ENCODE measurements at regions not wholly inside any gene's neighbourhood (a gene's known extent, or its start where the extent isn't known, plus 50 kb on each side); places are given as distances from the start of the nearest gene placed in this dataset.

DNA sequence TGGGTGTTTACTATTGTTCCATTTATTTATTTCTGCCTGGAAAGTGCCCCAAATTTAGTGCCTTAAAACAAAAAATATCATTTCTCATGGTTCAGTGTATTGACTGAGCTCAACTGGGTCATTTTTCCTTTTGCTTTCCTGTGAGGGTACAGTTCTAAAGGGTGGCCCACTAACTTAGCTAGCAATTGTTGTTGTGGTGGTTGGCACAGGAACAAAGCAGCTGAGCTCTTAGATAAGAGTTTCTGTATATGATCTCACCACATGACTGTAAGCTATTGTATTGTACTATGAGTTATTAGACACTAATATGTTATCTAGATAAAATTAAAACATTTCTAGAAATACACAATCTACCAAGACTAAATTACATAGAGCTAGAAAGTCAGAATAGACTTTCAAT, 1283.7 kb downstream of the OTOL1 start:
- no peaks in the 10 kb centered on the region for H3K27me3 ChIP-seq
- no peaks in the 10 kb centered on the region for H3K9me3 ChIP-seq (ENCODE audit: low read depth)
- H3K36me3 ChIP-seq, result no peaks in the 10 kb centered on the region
- H3K4me3 ChIP-seq, result no peak overlapping the region
- TF ChIP-seq, protein P1, sequence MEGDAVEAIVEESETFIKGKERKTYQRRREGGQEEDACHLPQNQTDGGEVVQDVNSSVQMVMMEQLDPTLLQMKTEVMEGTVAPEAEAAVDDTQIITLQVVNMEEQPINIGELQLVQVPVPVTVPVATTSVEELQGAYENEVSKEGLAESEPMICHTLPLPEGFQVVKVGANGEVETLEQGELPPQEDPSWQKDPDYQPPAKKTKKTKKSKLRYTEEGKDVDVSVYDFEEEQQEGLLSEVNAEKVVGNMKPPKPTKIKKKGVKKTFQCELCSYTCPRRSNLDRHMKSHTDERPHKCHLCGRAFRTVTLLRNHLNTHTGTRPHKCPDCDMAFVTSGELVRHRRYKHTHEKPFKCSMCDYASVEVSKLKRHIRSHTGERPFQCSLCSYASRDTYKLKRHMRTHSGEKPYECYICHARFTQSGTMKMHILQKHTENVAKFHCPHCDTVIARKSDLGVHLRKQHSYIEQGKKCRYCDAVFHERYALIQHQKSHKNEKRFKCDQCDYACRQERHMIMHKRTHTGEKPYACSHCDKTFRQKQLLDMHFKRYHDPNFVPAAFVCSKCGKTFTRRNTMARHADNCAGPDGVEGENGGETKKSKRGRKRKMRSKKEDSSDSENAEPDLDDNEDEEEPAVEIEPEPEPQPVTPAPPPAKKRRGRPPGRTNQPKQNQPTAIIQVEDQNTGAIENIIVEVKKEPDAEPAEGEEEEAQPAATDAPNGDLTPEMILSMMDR (IDR thresholded peaks at IDR 0.05), result no peak
- TF ChIP-seq EZH2phosphoT487 (IDR thresholded peaks at IDR 0.05) (no peak), EZH2 (IDR thresholded peaks at IDR 0.05) (no peak)
- no peaks in the 10 kb centered on the region for H3K4me1 ChIP-seq
- no peaks in the 10 kb centered on the region for H3F3A ChIP-seq (ENCODE audit: low read depth)
- H3K79me2 ChIP-seq (ENCODE audit: low read depth), result no peaks in the 10 kb centered on the region
- Mint-ChIP-seq H3K27ac (no peak overlapping the region), H3K36me3 (no peaks in the 10 kb centered on the region), H3K4me3 (no peak overlapping the region), H3K27me3 (ENCODE audit: insufficient read depth, low read depth) (no peaks in the 10 kb centered on the region), H3K9me3 (no peaks in the 10 kb centered on the region), H3K4me1 (no peaks in the 10 kb centered on the region)
- H3K4me2 ChIP-seq, result no peak overlapping the region
- H2AFZ ChIP-seq (replicated peaks), result no peak overlapping the region
- H3K9ac ChIP-seq, result no peak overlapping the region
- H3K27ac ChIP-seq, result no peak overlapping the region
- DNase-seq (ENCODE audit: low spot score), result no peak
- no peaks in the 10 kb centered on the region for H4K20me1 ChIP-seq (ENCODE audit: low read depth)

DNA sequence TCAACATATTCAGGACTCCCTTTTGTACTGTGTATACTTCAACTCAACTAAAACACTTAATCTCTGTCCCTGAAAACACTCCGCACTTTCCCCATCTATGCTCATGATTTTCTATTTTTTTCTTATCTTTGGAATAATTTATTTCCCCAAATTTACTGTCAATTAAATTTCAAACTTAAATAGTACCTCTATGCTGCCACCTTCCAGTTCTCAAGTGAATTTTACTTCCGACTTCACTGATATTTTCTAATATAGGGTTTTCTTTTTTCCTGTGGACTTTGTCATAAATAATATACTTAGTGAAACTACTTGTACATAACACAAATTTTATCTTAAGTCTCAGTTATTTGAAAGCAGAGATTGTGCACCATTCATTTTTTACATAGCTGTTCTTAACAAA, 1303.3 kb downstream of the OTOL1 start:
- Mint-ChIP-seq H3K4me3 (no peak overlapping the region), H3K4me1 (no peaks in the 10 kb centered on the region), H3K36me3 (no peaks in the 10 kb centered on the region), H3K27me3 (ENCODE audit: insufficient read depth, low read depth) (no peaks in the 10 kb centered on the region), H3K9me3 (no peaks in the 10 kb centered on the region), H3K27ac (no peak overlapping the region)
- Histone ChIP-seq H3K27ac (no peak overlapping the region), H2AFZ (replicated peaks) (no peak overlapping the region), H3K4me3 (no peak overlapping the region), H3K27me3 (no peaks in the 10 kb centered on the region), H3K9ac (no peak overlapping the region), H3K9me3 (ENCODE audit: low read depth) (no peaks in the 10 kb centered on the region), H3K36me3 (no peaks in the 10 kb centered on the region), H3K4me1 (no peaks in the 10 kb centered on the region), H3K79me2 (ENCODE audit: low read depth) (no peaks in the 10 kb centered on the region), H4K20me1 (ENCODE audit: low read depth) (no peaks in the 10 kb centered on the region), H3F3A (ENCODE audit: low read depth) (no peaks in the 10 kb centered on the region), H3K4me2 (no peak overlapping the region)
- TF ChIP-seq EZH2 (IDR thresholded peaks at IDR 0.05), result no peak
- TF ChIP-seq EZH2phosphoT487 (IDR thresholded peaks at IDR 0.05), result no peak
- TF ChIP-seq, protein P1 (IDR thresholded peaks at IDR 0.05), result no peak
- no peak for DNase-seq (ENCODE audit: low spot score)

DNA sequence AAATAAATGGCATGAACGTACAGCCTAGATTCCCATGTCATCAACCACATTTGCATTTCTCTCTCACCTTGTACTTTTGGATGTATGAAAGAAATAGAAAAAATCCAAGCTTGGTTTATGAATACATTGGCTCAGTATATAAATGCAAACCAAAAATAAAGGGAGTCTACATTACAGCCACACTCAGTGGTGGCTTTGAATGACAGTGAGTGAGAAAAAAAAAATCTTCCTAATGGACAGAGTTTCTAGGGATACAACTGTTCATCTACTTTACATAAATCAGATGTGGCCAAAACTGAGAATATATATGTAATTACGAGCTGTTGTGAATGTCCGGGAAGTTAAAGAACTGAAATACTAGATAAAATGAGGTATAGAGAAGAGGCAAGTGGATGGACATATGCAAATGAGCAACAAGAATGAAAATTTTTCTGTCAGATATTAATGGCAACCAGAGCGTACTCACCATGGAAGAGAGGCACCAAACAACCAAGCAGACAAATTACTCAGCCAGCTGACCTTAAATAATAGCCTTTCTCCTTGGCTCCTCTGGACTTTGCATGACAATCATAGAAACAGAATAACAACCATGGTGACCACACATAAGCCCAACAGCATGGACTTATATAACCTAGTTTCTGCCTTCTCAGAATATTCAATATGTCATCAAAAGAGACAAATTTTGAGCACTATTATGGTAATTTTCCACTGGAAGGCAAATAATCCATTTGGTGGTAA, 1305.8 kb downstream of the OTOL1 start:
- Histone ChIP-seq H3K9ac (no peak overlapping the region), H2AFZ (replicated peaks) (no peak overlapping the region), H3K9me3 (ENCODE audit: low read depth) (no peaks in the 10 kb centered on the region), H3K4me1 (no peaks in the 10 kb centered on the region), H3K27ac (no peak overlapping the region), H3K4me3 (no peak overlapping the region), H3K36me3 (no peaks in the 10 kb centered on the region), H3K27me3 (no peaks in the 10 kb centered on the region), H3K79me2 (ENCODE audit: low read depth) (no peaks in the 10 kb centered on the region), H3F3A (ENCODE audit: low read depth) (no peaks in the 10 kb centered on the region), H4K20me1 (ENCODE audit: low read depth) (no peaks in the 10 kb centered on the region), H3K4me2 (no peak overlapping the region)
- Mint-ChIP-seq H3K27ac (no peak overlapping the region), H3K4me3 (no peak overlapping the region), H3K4me1 (no peaks in the 10 kb centered on the region), H3K9me3 (no peaks in the 10 kb centered on the region), H3K36me3 (no peaks in the 10 kb centered on the region), H3K27me3 (ENCODE audit: insufficient read depth, low read depth) (no peaks in the 10 kb centered on the region)
- TF ChIP-seq EZH2phosphoT487 (IDR thresholded peaks at IDR 0.05) (no peak), EZH2 (IDR thresholded peaks at IDR 0.05) (no peak)
- TF ChIP-seq, protein P1 (IDR thresholded peaks at IDR 0.05), result no peak
- no peak for DNase-seq (ENCODE audit: low spot score)
